ENCODE measurements at regions not wholly inside any gene's neighbourhood (a gene's known extent, or its start where the extent isn't known, plus 50 kb on each side); places are given as distances from the start of the nearest gene placed in this dataset.

DNA sequence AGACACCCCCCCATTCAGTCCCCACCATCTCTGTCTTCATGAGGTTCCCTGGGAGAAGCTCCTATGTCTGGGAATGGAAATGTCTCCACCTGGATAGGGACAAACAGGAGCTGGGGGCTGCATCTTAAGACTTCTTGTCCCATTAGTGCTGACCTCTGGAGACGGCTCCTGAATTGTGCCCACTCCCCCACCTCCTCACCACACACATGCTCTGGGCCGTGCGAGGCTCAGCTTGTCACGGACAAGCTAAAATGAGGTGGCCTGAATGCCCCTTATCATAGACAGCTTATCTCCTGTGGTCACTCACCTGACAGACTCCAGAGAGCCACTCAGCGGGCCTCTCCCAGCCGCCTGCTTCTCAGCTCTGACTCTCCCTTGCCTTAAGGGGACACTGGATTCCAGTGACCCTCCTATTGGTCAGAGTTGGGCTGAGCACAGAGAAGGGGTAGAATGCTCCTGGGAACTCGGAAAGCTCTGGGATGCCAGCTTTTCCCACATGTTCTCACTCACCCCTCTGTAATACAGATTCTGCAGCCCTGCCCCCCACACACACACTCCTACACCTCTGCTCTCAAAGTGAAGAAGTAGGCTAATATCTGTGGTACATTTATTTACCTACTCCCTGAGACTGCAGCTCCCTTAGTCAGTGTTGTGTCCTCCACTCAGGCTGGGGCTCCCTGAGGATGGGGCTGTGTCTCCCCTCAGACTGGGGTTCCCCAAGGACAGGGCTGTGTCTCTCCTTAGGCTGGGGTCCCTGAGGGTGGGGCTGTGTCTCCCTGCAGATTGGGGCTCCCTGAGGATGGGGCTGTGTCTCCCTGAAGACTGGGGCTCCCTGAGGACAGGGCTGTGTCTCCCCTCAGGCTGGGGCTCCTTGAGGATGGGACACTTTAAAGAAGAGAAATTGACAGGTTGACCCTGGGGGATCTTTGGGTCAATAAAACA is 167.5 kb downstream of the VEGFA start:
- TF ChIP-seq POLR2A (IDR thresholded peaks at IDR 0.05), result no peak
- TF ChIP-seq CTCF (IDR thresholded peaks at IDR 0.05), result no peak

Measured in prostate gland (tissue), 2 donors.